Fibroblast of pulmonary artery (primary cell): ENCODE measurements at regions not wholly inside any gene's neighbourhood (a gene's known extent, or its start where the extent isn't known, plus 50 kb on each side); places are given as distances from the start of the nearest gene placed in this dataset.

Experiments
- DNase-seq: peaks from one replicate; pipeline ENCODE4 v3.0.0-alpha.2; 2010; ENCODE audit warnings: low read depth
- H3K4me3 ChIP-seq: replicated peaks from 2 replicates; pipeline ENCODE4 v1.5.1; 2011; ENCODE audit warnings: low read depth, mild to moderate bottlenecking, control low read depth, low read length, moderate library complexity
- TF ChIP-seq, protein P1 (sequence below): IDR thresholded peaks from 2 replicates; pipeline ENCODE4 v1.5.1; 2011; ENCODE audit warnings: mild to moderate bottlenecking, control low read depth, low read length, inconsistent platforms; ENCODE audit errors: missing control alignments

DNA sequence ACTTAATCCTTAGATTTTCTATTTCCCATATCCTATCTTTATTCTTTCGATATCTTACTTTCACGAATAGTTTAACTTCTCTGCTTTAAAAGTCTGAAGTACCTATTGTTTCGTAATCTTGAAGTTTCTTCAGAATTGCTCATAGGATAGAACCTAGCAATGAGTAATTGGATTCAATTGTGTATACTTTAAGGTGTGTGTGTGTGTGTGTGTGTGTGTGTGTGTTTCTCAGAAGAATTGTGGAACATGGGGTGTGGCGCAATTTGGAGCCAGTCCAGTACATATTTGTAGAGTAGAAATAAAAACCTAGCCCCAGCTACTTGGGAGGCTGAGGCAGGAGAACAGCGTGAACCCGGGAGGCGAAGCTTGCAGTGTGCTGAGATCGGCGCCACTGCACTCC, 897.6 kb downstream of the BCL11A start:
- DNase-seq, result no peak
- TF ChIP-seq, protein P1, sequence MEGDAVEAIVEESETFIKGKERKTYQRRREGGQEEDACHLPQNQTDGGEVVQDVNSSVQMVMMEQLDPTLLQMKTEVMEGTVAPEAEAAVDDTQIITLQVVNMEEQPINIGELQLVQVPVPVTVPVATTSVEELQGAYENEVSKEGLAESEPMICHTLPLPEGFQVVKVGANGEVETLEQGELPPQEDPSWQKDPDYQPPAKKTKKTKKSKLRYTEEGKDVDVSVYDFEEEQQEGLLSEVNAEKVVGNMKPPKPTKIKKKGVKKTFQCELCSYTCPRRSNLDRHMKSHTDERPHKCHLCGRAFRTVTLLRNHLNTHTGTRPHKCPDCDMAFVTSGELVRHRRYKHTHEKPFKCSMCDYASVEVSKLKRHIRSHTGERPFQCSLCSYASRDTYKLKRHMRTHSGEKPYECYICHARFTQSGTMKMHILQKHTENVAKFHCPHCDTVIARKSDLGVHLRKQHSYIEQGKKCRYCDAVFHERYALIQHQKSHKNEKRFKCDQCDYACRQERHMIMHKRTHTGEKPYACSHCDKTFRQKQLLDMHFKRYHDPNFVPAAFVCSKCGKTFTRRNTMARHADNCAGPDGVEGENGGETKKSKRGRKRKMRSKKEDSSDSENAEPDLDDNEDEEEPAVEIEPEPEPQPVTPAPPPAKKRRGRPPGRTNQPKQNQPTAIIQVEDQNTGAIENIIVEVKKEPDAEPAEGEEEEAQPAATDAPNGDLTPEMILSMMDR, result no peak
- H3K4me3 ChIP-seq, result no peak overlapping the region

DNA sequence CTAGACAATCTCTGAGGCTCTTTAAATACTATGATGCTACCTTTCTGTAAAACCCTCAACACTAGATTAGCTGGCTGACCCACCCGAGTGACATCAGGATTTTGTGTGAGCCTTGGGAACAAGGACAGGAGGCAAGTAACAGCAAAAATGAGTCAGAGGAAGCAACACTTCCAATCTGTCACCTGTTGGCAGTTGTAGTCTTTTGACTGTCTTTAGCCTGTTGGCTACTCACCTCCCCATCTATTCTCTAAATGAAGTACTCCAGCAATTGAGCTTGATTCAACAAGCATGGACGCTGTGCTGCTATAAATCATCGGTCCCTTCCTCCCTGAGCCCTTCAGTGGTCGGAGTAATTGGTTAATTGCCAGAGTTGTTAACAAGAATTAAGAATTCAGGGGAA, 898.7 kb downstream of the BCL11A start:
- H3K4me3 ChIP-seq, result no peak overlapping the region
- DNase-seq, result no peak
- TF ChIP-seq, protein P1, result no peak

DNA sequence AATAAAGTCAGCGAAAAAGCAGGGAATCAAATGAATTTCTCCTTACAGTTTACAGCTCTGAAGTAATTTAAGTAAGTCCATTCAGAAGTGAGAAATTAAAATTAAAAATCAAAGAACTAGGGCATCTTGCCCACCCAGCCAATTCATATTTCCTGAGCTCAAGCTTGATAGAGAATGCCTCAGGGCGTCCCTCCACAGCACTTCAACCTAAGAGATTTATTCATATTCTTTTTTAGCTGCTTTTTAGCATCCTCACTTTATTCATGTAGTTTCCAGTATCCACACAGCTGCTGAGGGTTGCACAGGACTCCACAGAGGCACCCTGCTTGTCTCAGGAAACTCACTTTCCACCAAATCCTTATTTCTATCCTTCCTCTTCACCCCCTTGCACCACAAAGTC, 900.3 kb downstream of the BCL11A start:
- TF ChIP-seq, protein P1, result no peak
- DNase-seq, result no peak
- no peak overlapping the region for H3K4me3 ChIP-seq

DNA sequence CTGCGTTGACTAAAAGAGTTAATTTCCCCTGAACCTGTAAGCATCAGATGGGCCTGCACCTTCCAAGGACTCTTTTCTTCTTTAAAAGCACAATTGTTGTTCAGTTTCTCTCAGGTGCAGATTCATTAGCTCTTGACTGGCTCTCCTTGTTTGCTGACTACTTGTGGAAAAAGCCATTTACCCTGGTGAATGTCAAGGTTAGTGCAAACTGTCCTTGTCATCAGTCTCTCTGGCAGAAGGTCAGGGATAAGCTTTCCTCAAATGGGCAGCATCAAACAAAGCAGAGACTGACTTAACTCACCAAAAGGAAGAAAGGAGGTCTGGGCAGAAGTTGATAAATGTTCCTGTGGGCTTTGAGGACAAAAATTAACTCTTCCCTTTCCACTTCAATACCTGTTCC, 922.7 kb downstream of the BCL11A start:
- TF ChIP-seq, protein P1, result no peak
- H3K4me3 ChIP-seq, result no peak overlapping the region
- DNase-seq, result no peak

DNA sequence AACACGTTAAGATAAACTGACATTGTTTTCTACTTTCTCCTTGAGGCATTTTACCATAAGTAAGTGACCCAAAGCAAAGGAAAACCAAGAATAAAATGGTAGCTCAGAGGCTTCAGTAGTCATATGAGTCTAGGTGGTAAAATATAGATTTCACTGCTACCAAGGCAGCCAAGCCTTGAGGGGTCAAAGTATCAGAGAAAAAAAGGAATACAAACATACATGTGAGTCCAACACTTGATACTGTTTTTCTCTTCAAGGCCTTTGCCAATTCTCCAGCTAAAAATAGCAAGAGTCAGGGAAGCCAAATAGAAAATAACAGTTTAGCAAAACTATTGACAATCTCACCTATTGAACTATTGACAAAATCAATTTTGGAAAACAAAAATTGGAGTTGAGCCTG, 925.9 kb downstream of the BCL11A start:
- TF ChIP-seq, protein P1, result no peak
- no peak for DNase-seq
- no peak overlapping the region for H3K4me3 ChIP-seq

DNA sequence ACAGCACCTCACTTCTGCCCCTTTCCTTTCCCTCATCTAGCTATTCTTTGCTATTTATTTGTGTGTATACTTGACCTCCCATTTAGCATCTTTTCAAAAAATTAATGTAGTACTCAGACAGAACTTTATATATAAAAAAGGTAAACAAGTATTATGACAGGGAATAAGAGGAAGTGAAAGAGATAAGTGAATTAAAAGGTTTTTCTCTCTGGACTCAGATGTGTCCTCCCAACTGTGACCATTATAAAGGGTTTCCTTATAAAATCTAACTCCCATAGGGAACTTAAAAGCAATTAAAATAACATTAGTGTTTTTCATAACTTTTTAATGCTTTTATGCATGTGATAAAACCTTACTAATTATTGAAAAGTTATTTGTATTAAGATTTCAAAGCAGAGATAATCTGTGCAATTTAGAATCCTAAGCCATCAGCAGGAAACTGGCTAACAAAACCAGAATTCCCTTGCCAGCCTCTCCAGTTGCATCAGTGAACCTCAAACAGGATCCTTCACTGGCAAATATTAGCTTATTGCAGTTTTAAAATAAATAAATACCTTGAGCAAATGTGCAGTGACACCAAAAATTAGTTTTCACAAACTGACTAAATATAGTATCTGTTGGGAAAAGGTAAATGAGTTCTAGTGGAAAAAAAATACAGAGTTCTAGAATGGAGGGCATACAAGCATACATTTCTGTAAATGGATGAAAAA, 930.7 kb downstream of the BCL11A start:
- TF ChIP-seq, protein P1, result no peak
- DNase-seq, result no peak
- no peak overlapping the region for H3K4me3 ChIP-seq

DNA sequence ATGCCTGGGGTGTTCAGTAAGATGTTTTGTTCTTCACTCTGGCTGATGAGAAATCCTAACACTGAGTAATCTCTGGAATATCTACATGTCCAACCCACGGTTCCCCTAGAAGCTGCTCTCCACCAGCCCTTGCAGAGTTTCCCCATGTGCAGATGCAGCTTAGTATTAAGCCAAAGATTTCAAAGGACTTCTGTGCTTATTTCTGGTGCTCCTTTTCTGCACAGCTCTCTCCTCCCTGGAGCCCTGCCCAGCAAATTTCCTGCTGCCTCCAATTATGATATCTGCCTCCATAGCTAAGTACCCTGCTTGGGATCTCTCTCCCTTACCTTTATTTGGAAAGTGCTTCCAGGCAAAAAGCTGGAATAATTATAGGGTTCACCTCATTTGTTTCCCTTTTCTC, 949.3 kb downstream of the BCL11A start:
- TF ChIP-seq, protein P1, result no peak
- H3K4me3 ChIP-seq, result no peak overlapping the region
- no peak for DNase-seq
